NCI-H526 treated with DMSO at 0.1 percent for 48 hours (cell line): ENCODE measurements at regions not wholly inside any gene's neighbourhood (a gene's known extent, or its start where the extent isn't known, plus 50 kb on each side); places are given as distances from the start of the nearest gene placed in this dataset.

ENCODE experiments used
- DNase-seq: peaks from one replicate; lab custom pipeline; 2025; lab: John Stamatoyannopoulos, UW

DNA sequence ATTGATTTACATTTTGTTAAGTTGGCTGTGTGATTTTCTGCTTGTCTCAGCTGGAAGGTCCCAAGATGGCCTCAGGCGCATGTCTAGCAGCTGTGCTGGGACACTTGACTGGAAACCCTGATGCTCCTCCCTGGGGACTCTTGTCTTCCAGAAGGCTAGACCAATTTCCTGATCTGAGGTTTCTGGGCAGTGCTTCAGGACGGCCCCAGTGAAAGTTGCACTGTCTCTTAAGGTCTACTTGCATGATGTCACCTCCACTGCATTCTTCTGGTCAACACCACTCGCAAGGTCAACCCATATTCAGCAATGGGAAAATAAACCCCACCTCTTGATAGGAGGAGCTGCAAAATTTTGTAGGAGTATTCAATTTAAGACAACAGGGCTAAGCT, 116.0 kb downstream of the SALL1 start:
- no peak for DNase-seq

DNA sequence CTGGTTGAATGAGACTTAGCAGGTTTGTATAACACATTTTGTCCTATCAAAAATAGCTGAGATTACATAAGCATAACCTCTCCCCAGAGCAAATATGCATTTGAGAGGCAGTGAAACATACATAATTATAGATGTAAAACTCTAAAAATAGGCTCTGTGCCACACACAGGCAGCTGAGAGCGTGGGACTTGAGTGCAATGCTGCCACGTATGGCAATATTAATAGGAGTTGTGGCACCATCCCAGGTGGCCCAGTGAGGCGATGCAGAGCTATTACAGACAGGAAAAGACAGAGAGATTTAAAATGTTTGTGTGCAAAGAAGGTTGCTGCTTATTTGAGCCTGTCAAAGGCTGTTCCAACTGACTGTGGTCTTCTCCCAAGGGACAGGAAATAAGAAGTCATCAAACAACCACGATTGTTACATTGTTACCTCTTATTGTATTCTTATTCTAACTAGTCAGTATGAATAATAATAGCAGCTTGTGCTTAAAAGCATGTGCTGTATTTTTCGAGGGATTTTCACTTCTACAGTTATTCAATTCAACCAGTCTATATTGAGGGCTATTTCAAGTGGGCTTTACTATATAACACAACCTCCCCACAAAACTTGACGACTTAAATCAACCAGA, 116.5 kb downstream of the SALL1 start:
- no peak for DNase-seq

DNA sequence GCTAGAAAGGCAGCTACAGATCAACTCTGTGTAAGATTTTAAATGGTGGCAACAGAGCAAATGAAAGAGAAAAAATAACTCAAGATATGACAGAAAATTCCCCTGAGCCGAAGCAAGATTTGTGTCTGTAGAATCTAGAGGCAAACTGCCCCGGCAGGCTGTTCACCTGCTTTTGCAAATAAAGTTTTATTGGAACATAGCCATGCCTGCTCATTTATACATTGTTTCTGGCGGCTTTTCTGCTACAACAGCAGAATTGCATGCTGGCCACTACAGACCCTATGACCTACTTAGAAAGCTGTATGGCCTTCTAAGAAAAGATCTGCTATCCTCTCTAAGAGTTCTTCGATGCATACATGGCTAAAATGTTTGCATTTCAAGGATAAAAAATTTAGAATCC, 119.5 kb downstream of the SALL1 start:
- no peak for DNase-seq

DNA sequence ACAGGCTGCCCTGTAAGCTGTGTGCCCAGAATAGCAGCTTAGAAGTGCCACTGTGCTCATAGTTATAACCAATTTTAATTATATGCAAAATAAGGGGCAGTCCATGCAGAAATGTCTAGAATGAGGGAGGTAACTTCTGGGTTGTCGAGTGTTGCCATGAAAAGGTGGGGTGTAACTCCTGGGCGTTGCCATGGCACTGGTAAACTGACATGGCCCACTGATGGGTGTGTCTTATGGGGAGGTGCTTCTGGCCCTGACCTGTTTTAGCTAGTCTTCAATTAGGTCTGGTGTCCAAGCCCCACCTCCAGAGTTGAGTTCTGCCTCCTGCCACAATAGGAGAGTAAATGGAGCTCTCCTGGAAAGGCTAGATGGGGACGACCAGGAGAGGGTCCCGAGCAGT, 120.6 kb downstream of the SALL1 start:
- no peak for DNase-seq

DNA sequence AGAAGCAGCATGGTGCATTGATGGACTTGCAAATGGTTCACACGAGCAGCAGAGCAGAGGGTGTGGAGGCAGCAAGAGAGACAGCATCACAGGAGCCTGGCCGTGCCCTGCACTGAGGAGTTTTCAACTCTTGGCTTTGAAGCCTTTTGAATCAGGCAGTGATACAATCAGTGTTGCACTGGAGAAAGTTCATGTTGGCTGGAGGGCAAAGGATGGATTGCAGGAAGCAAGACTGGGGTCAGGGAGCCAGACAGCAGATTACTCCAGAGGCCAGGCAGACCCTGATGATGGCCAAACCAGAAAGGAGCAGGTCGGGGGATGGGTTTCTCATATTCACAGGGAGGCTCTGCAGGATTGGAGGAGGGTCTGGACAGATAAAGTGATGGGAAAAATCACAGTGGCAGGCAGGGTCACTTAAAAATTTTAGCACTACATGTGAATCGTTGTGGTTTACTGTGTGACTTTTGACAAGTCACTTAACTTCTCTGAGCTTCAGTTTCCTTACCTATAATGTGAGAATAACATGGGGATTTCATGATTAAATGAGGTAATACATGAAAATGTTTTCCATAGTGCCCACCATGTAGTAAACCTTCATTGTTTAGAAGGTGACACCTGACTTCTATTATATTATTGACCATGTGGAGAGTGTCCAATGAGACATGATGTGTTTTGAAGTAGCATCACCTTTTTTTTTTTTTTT, 125.3 kb downstream of the SALL1 start:
- no peak for DNase-seq

DNA sequence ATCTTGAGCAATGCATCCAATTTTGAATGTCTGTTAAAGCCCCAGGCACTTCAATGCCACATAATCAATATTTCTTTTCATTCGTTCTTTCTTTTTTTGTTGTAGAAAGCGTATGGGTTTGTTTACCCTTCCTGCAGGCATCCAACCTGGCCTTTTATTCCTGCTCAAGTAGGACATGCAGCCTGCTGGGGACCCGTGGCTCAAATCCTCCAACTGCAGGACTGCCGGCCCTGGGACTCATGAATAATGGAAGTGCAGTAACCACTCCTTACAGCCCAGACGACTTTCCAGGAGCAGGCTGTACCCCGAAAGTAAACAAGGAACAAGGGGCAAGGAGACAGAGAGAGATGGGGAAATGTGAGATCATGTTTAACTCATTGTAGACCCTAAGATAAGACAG, 126.4 kb downstream of the SALL1 start:
- DNase-seq, result no peak

DNA sequence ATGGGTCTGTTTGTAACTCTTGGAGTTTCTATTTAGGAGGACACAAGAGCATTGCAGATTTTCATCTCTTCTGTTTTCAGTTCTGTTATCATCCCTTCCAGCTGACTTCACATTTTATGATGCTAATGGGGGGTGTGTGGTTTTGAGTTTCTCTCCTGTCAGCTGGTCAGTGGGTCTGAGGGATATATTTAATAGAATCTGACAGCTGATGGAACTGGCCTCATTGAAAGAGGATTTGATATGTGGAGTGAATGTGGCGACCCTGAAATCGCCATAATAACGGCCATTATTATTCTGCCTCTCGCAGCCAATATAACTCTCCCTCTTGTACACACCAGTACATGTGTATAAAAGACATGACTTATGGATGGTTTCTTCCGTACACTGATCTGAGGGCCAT, 128.1 kb downstream of the SALL1 start:
- no peak for DNase-seq

DNA sequence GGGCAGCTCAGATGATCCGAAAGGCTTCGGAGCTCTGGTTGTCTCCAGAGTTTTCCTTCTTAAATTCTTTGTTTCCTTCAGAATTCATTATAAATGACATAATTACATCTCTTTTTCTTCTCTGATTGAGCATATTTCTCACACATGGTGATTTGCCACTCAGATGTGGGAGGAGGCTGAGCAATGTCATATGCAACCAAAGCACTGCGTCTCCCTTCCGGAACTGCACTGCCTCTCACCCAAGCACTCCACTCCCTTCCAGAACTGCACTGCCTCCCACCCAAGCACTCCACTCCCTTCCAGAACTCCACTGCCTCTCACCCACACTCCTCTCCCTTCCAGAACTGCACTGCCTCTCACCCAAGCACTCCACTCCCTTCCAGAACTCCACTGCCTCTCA, 131.5 kb downstream of the SALL1 start:
- DNase-seq, result no peak

DNA sequence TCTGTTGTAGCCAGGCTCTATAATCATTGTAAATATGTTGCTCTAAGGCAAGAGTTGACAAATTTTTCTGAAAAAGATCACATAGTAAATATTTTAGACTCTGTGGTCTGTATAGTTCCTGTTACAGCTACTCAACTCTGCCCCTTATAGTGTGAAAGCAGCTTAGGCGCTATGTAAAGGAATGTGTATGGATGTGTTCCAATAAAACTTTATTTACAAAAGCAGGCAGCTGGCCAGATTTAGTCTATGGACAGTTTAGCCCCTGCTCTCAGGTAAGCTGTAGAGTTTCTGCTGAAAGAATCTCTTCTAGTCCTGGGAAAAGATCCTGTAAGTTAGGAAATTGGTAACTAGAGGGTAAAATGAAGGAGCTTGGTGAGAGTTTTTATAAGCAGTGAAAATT, 133.1 kb downstream of the SALL1 start:
- DNase-seq, result no peak

DNA sequence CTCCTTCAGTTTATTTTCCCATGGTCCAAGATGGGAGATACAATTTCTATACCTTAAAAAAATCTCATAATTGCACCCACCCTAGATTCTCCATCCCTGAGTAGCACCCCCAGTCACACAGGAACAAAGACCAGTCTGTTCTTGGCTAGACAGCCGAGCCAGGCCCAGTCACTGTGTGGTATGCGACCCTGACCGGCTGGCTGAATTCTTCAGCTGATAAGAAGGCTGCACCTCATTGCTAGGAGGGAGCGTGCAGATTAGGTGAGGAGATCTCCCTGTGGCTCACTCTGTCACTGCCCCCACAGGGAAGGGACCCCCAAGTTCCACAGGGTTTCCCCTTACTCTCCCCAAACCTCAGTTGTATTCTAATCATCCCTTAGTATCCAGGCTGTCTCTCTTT, 138.7 kb downstream of the SALL1 start:
- no peak for DNase-seq

DNA sequence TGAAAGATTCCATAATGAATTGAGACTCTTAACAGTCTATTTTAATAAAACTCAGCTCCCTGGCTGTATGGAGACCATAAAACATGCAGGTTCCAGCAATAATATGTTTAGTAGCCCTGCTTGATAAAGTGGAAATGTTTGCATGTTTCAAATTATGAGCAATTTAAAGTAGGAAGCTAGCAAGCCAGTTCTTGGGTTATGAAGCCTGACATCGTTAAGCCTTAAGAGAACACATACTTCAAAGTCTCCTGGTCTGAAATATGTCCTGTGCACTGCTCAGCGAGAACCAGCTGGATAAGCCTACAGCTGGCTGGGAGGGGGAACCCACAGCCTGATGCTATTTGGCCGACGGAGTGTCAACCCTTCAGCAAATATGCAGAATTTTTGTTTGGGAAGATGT, 140.3 kb downstream of the SALL1 start:
- no peak for DNase-seq

DNA sequence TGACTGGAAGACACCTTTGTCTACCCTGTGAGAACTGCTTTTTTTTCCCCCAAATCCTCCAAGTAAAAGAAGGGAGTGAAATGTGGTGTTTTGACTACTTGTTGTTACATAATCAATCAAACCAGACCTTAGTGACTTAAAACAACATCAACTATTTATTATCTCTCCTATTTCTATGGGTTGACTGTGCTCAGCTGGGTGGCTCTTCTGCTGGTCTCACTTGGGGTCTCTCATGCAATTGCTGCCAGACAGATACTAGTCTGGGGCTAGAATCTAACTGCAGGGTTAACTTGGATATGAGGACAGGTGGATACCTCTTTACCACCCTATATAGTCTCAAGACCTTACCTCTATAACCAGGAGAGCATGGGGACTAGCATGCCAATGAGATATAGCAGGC, 141.3 kb downstream of the SALL1 start:
- no peak for DNase-seq

DNA sequence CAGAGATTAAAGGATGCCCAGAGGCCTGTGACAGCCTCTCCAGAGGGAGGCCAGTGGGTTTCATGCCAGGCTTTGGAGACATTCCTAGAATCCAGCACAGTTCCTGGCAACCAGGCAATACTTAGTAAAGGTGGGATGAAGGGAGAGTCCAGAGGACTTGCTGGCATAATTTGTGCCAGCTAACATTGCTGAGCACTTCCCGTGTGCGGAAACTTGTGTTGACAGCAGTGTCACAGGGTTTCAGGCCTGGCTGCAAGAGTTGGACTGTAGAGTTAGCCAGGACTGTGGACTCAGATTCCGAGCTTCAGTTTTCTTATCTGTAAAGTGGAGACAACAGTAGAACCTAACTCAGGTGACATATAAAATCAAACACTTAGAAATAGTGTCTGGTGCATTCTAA, 141.7 kb downstream of the SALL1 start:
- no peak for DNase-seq

DNA sequence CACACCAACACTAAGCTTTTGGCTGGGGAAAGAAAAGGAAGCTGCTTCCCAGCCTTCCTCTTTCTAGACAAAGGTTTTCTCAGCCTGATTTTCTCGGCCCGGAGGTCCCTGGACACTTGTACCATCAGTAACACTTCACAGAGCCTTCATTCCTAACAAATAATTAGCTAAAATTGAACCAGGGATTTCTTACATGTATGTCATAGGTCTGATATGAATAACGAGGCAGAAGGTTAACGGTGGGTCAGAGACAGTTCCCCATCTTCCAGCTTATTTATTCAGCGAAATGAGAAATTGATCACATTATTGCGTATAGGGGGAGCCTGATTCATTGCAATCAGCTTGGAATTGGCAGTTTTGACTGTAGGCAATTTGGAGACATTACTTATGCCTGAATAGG, 142.5 kb downstream of the SALL1 start:
- DNase-seq, result no peak

DNA sequence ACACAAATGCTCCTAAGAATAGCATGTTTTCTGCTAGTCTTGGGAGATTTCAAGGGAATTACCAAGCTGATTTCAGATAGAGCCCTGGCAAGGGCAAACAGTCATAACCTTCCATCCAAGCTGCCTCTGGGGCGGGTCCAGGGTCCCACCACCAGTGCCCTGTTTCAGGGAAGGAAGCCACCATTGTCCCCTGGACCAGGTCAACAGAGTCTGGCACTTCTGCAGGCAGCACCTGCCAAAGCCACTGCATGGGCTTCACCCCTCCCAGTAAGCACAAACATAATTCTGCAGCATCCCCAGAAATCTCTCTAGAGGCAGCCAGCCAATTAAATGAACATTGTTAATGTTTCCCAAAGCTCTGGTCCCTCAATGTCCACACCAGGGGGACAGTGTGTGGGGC, 143.0 kb downstream of the SALL1 start:
- DNase-seq, result no peak

DNA sequence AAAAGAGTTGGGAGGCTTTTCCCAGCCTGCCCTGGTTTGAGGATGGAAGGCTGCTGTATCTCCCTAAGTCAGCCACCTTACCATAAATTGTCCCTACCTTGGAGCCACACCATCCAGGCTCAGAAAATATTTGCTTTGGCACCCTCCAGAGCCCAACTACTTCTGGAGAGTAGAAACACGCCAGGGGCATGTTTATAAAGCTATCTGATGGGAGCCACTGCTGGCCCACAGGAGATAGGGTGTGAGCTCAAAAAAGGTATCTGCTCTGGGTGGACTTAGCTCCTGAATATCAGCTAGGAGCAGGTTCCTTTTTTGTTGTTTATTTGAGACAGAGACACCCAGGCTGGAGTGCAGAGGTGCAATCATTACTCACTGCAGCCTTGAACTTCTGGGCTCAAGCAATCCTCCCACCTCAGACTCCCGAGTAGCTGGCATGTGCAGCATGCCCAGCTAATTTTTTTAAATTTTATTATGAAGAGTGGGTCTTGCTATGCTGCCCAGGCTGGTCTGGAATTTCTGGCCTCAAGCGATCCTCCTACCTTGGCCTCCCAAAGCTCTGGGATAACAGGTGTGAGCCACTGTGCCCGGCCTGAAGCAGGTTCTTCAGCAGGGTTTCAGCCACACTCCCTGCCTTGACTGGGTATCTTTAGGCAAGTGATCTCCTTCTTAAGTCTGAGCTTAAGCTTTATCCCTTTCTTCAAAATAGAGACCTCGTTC, 147.1 kb downstream of the SALL1 start:
- DNase-seq, result no peak

DNA sequence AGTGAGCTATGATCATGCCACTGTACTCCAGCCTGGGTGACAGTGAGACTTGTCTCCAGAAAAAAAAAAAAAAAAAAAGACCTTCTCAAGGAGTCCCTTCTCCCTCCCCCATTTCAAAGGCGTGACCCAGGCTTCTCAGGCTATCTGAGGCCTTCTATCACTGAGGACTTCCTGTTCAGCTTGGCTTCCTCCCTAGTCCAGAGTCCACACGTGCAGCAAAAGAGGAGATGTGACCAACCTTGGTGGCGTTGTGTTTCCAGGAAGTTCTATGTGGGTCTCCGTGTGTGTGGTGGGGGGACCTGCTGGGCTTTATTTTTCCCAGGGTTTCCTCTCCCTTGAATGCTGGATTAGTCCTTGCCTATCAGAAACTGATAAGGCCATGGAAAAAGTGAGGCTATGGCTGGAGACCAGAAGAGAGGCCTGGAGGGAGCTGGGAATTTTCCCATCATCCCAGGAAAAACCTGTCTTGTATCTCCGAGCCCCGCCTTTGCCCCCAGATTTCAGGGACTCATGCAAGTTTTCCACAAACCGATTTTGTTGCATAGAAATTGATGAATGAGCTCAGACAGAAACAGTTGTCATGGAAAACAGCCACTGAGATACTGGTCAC, 148.1 kb downstream of the SALL1 start:
- DNase-seq, result no peak

DNA sequence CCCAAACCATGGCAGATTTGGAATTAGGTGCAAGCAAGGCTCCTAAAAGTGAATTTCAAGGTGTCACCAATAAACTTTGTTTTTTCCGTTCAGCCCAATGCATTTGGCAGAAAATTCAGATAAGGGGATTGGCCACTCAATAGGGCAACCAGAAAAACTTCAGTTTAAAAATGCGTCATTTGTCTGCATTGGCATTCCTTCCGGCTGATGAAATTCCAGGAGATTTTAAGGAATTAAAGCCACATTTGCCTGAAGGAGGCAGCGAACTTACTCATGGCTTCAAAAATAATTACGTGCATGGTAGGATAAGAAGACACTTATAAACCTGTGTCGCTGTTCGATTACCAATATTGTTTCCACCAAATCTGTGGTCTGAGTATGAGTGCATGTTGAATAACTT, 151.9 kb downstream of the SALL1 start:
- DNase-seq, result no peak

DNA sequence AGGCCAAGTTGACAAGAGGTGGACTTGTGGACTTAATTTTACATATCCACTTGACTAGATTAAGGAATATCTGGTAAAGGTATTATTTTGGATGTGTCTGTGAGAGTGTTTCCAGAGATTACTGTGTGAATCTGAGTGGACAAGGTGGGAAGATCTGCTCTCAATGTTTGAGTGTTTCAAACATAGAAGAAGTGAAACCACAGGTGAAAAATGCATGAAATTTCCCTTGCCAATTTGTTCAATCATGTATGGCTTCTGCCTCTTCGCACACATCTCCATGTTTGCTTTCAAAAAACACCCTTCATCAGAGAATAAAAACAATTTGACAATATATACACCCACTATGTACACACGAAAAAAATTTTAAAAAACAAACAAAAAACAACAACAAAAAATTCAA, 152.7 kb downstream of the SALL1 start:
- no peak for DNase-seq

DNA sequence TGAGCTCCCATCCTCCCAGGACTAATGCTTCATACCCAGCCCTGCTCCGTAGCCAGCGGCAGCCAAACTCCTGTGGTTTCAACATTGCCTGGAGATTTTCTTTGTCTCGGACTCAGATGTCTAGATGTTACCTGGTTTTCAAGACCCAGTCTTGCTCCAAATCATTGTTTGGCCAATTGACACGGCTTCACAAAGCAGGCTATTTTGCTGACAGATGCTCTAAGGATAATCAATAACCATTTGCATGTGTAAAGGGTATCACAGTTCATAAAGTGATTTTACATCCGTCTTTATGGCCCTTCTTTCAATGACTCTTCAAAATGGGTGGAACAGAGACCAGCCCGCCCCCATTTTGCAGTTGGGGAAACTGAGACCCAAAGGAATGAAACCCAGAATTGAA, 153.4 kb downstream of the SALL1 start:
- no peak for DNase-seq

DNA sequence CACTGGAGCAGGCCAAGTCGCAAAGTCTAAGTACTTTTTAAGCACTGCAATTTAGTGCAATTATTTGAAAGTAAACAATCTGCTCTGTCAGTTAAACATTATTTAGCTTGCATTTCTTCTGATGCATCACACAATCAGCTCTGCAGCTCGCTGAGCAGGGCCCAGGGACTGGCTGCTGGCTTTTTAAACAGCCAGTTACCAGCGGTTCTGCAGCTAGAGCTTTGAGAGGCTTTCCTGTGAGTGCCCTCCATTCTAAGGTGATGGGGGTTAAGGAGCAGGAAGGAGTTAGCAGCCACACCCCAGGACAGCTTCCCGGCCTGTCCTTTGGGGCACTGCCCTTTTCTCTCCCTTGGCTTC, 154.3 kb downstream of the SALL1 start:
- DNase-seq, result no peak

DNA sequence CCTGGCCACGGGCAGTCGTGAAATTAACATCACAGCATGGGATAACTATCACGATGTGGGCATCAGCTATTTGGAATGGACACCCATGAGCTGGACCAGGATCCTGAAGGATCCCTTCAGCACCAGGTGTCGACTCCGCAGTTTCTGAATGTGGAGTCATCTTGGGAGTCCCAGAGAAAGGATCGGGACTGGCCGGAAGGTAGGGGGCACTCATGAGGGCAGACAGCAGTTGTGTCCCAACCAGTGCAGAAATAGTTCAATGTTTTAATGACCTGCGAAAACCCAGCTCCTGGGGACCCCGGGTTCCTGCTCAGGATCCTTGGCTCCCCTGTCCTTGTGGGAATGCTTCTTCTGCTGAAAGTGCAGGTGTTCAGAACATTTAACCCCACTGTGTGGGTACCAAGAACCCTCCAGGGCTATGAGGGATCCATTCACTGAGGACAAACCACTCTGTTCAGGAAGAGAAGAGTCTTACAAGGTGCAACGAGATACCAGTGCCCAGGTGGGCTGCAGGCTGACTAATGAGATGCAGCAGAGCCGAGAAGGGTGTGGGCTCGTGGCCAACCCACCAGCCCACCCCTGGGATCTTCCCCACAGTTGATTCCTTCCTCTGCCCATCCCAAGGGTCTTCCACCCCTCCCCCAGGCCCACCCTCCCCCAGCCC, 154.8 kb downstream of the SALL1 start:
- DNase-seq, result no peak

DNA sequence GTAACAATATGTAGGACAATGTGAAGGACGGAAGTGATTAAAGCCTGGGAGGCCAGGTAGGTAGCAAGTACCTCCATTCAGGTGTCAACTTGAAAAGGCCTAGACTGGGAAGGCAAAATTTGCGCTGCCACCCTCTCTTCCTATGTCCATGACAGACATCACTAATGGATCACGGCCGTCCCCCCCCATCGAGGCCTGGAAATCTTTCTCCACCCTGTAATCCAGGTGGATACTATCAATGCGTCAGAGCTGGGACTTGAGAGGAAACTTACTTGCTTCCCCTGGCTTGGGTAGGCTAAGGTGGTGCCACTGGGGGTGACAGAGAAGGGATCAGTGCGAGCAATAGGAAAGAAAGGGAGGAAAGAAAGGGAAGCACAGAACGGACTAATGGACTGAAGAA, 156.1 kb downstream of the SALL1 start:
- no peak for DNase-seq
